ENCODE measurements at regions not wholly inside any gene's neighbourhood (a gene's known extent, or its start where the extent isn't known, plus 50 kb on each side); places are given as distances from the start of the nearest gene placed in this dataset.

GRCh38 chr12:58378028-58378427, 436.7 kb downstream of the ATP23 start:
- H3K36me3 ChIP-seq = no peaks in the 10 kb centered on the region
- intact Hi-C loops (cut with DNase I; ENCODE audit: low total_unique reads) = no loop called here

GRCh38 chr12:58381546-58381945, 440.2 kb downstream of the ATP23 start:
- no peaks in the 10 kb centered on the region for H3K27me3 ChIP-seq
- TF ChIP-seq, protein P1, sequence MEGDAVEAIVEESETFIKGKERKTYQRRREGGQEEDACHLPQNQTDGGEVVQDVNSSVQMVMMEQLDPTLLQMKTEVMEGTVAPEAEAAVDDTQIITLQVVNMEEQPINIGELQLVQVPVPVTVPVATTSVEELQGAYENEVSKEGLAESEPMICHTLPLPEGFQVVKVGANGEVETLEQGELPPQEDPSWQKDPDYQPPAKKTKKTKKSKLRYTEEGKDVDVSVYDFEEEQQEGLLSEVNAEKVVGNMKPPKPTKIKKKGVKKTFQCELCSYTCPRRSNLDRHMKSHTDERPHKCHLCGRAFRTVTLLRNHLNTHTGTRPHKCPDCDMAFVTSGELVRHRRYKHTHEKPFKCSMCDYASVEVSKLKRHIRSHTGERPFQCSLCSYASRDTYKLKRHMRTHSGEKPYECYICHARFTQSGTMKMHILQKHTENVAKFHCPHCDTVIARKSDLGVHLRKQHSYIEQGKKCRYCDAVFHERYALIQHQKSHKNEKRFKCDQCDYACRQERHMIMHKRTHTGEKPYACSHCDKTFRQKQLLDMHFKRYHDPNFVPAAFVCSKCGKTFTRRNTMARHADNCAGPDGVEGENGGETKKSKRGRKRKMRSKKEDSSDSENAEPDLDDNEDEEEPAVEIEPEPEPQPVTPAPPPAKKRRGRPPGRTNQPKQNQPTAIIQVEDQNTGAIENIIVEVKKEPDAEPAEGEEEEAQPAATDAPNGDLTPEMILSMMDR (IDR thresholded peaks at IDR 0.05) = no peak
- intact Hi-C loops (cut with DNase I; ENCODE audit: low total_unique reads) = no loop called here

More at GRCh38 chr12:58378028-58378427, 436.7 kb downstream of the ATP23 start:
- H3K4me3 ChIP-seq = no peak overlapping the region
- H3K27me3 ChIP-seq = no peaks in the 10 kb centered on the region
- no peak overlapping the region for H3K27ac ChIP-seq
- no peaks in the 10 kb centered on the region for H3K9me3 ChIP-seq
- H3K4me1 ChIP-seq = no peaks in the 10 kb centered on the region
- no peak for DNase-seq
- TF ChIP-seq, protein P1 (IDR thresholded peaks at IDR 0.05) = no peak

GRCh38 chr12:58384196-58384595, 442.8 kb downstream of the ATP23 start:
- Histone ChIP-seq H3K4me1 (no peaks in the 10 kb centered on the region), H3K4me3 (no peak overlapping the region), H3K27ac (no peak overlapping the region), H3K36me3 (no peaks in the 10 kb centered on the region), H3K9me3 (no peaks in the 10 kb centered on the region), H3K27me3 (no peaks in the 10 kb centered on the region)
- TF ChIP-seq, protein P1 (IDR thresholded peaks at IDR 0.05) = no peak
- intact Hi-C loops (cut with DNase I; ENCODE audit: low total_unique reads) = no loop called here
- DNase-seq = no peak

More at GRCh38 chr12:58381546-58381945, 440.2 kb downstream of the ATP23 start:
- Histone ChIP-seq H3K9me3 (no peaks in the 10 kb centered on the region), H3K4me3 (no peak overlapping the region), H3K27ac (no peak overlapping the region), H3K4me1 (no peaks in the 10 kb centered on the region), H3K36me3 (no peaks in the 10 kb centered on the region)
- no peak for DNase-seq

GRCh38 chr12:58386136-58386535, 444.8 kb downstream of the ATP23 start:
- TF ChIP-seq, protein P1 (IDR thresholded peaks at IDR 0.05) = no peak
- H3K4me3 ChIP-seq = no peak overlapping the region
- no peaks in the 10 kb centered on the region for H3K36me3 ChIP-seq
- H3K4me1 ChIP-seq = no peaks in the 10 kb centered on the region
- H3K9me3 ChIP-seq = no peaks in the 10 kb centered on the region
- H3K27me3 ChIP-seq = no peaks in the 10 kb centered on the region
- intact Hi-C loops (cut with DNase I; ENCODE audit: low total_unique reads) = no loop called here
- no peak for DNase-seq
- H3K27ac ChIP-seq = no peak overlapping the region

DNA sequence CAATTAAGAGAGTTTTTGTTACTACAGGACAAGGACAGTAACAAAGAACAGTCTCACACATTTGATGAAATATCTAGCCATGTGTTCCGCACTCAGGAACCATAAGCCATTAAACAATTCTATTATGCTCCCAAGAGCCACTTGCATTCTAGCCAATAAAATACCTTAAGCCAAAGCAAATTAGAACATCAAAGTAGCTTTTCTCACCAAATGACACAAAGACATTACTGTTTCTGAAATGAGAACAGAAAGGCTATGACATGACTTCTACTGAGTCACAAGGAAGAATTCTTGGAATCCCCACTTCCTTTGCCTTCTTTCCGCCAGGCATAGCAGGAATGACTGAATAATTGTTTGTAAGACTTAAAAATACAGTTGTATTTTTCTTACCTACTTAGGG, 445.8 kb downstream of the ATP23 start:
- H3K9me3 ChIP-seq = no peaks in the 10 kb centered on the region
- TF ChIP-seq, protein P1 (IDR thresholded peaks at IDR 0.05) = no peak
- no peaks in the 10 kb centered on the region for H3K4me1 ChIP-seq
- no peaks in the 10 kb centered on the region for H3K36me3 ChIP-seq
- intact Hi-C loops (cut with DNase I; ENCODE audit: low total_unique reads) = no loop called here
- H3K4me3 ChIP-seq = no peak overlapping the region
- no peaks in the 10 kb centered on the region for H3K27me3 ChIP-seq
- no peak overlapping the region for H3K27ac ChIP-seq
- no peak for DNase-seq

- DNase-seq = no peak
- Histone ChIP-seq H3K4me3 (no peak overlapping the region), H3K4me1 (no peaks in the 10 kb centered on the region), H3K27me3 (no peaks in the 10 kb centered on the region), H3K36me3 (no peaks in the 10 kb centered on the region), H3K27ac (no peak overlapping the region), H3K9me3 (no peaks in the 10 kb centered on the region)
- TF ChIP-seq, protein P1 (IDR thresholded peaks at IDR 0.05) = no peak
- intact Hi-C loops (cut with DNase I; ENCODE audit: low total_unique reads) = no loop called here
Measured at GRCh38 chr12:58388261-58388660, 446.9 kb downstream of the ATP23 start.
